SU-DHL-6 (cell line): ENCODE measurements at regions not wholly inside any gene's neighbourhood (a gene's known extent, or its start where the extent isn't known, plus 50 kb on each side); places are given as distances from the start of the nearest gene placed in this dataset.

Experiments used
- H2AFZ ChIP-seq: fragments of 200-600 bp; sonication (generic); 2 replicates; pipeline ENCODE4 v1.6.1; 2014; ENCODE audit warnings: low read depth, mild to moderate bottlenecking, moderate library complexity, mixed read lengths, antibody characterized with exemption, low read length; ENCODE audit not compliant: severe bottlenecking
- H3F3A ChIP-seq: fragments of 200-600 bp; shearing (Covaris generic); 2 replicates; pipeline ENCODE4 v1.6.0; 2016; ENCODE audit warnings: antibody characterized with exemption, mild to moderate bottlenecking; ENCODE audit not compliant: insufficient read depth
- H3K27ac ChIP-seq: fragments of 200-600 bp; sonication (generic); 2 replicates; pipeline ENCODE4 v1.5.1; 2016; ENCODE audit warnings: low read depth, mild to moderate bottlenecking, low read length, moderate library complexity, mixed read lengths
- H3K27me3 ChIP-seq: fragments of 200-600 bp; sonication (generic), shearing (Covaris generic); 2 replicates; pipeline ENCODE4 v1.6.0; 2014; ENCODE audit warnings: mild to moderate bottlenecking, low read length
- H3K36me3 ChIP-seq: fragments of 200-600 bp; sonication (generic); 2 replicates; pipeline ENCODE4 v1.6.1; 2014; ENCODE audit warnings: mild to moderate bottlenecking, low read length, mixed read lengths
- H3K4me2 ChIP-seq: fragments of 300-600, 200-600 bp; shearing (Covaris generic), sonication (generic); 2 replicates; pipeline ENCODE4 v1.6.0; 2014; ENCODE audit warnings: low read length, low read depth, mild to moderate bottlenecking; ENCODE audit not compliant: poor library complexity, severe bottlenecking
- H3K4me3 ChIP-seq: fragments of 200-600 bp; sonication (generic); 2 replicates; pipeline ENCODE4 v1.5.1; 2014; ENCODE audit warnings: antibody characterized with exemption, low read length, mild to moderate bottlenecking, mixed read lengths; ENCODE audit not compliant: insufficient read depth, poor library complexity, severe bottlenecking
- H3K79me2 ChIP-seq: fragments of 200-600 bp; sonication (generic); 2 replicates; pipeline ENCODE4 v1.6.1; 2014; ENCODE audit warnings: mild to moderate bottlenecking, low read length, moderate library complexity; ENCODE audit not compliant: insufficient read depth
- H3K9ac ChIP-seq: fragments of 200-600 bp; sonication (generic); 2 replicates; pipeline ENCODE4 v1.7.0; 2014; ENCODE audit warnings: mild to moderate bottlenecking, low read length
- H3K9me2 ChIP-seq: fragments of 200-600 bp; sonication (generic); replicated peaks from 2 replicates; pipeline ENCODE4 v1.6.1; 2014; ENCODE audit warnings: low read length; ENCODE audit not compliant: insufficient read depth
- H3K9me3 ChIP-seq: fragments of 200-600 bp; sonication (generic); 2 replicates; pipeline ENCODE4 v1.6.1; 2014; ENCODE audit warnings: low read length, mixed read lengths; ENCODE audit not compliant: insufficient read depth
- H4K20me1 ChIP-seq: fragments of 200-600 bp; sonication (generic); 2 replicates; pipeline ENCODE4 v1.6.1; 2014; ENCODE audit warnings: low read depth, mild to moderate bottlenecking, antibody characterized with exemption, low read length, moderate library complexity, mixed read lengths
- CTCF ChIP-seq: fragments of 200-600 bp; sonication (generic); IDR thresholded peaks from one replicate; pipeline ENCODE4 v1.5.1; 2017; ENCODE audit warnings: antibody characterized with exemption, mild to moderate bottlenecking, low read length, moderate library complexity; ENCODE audit not compliant: insufficient read depth, poor library complexity, severe bottlenecking
- EZH2phosphoT487 ChIP-seq: fragments of 200-600 bp; sonication (generic), shearing (Covaris generic); conservative IDR thresholded peaks from 2 replicates; pipeline ENCODE4 v1.6.1; 2018; ENCODE audit warnings: mild to moderate bottlenecking, antibody characterized with exemption, low read length, moderate library complexity, mixed read lengths

- Histone ChIP-seq H2AFZ (no peak overlapping the region), H3K9ac (no peak overlapping the region), H3K4me2 (no peak overlapping the region), H3K4me3 (no peak overlapping the region), H3K27ac (no peak overlapping the region), H3F3A (no peaks in the 10 kb centered on the region), H3K9me3 (no peaks in the 10 kb centered on the region), H3K79me2 (no peaks in the 10 kb centered on the region), H3K36me3 (no peaks in the 10 kb centered on the region), H3K27me3 (no peaks in the 10 kb centered on the region), H4K20me1 (no peaks in the 10 kb centered on the region), H3K9me2 (no peaks in the 10 kb centered on the region)
- TF ChIP-seq CTCF (no peak), EZH2phosphoT487 (no peak)
Measured at GRCh38 chr4:27916452-27917184, 1056.0 kb downstream of the STIM2 start.

GRCh38 chr4:27917381-27917780, 1056.7 kb downstream of the STIM2 start:
- H3F3A ChIP-seq = no peaks in the 10 kb centered on the region
- no peaks in the 10 kb centered on the region for H3K9me3 ChIP-seq
- no peaks in the 10 kb centered on the region for H4K20me1 ChIP-seq
- no peaks in the 10 kb centered on the region for H3K9me2 ChIP-seq
- no peaks in the 10 kb centered on the region for H3K79me2 ChIP-seq
- no peaks in the 10 kb centered on the region for H3K36me3 ChIP-seq
- H2AFZ ChIP-seq = no peak overlapping the region
- TF ChIP-seq CTCF (no peak), EZH2phosphoT487 (no peak)
- no peak overlapping the region for H3K9ac ChIP-seq
- H3K4me2 ChIP-seq = no peak overlapping the region
- H3K27ac ChIP-seq = no peak overlapping the region
- H3K27me3 ChIP-seq = no peaks in the 10 kb centered on the region
- H3K4me3 ChIP-seq = no peak overlapping the region

- H3K4me3 ChIP-seq = no peak overlapping the region
- H3K27me3 ChIP-seq = no peaks in the 10 kb centered on the region
- H3K9me2 ChIP-seq = no peaks in the 10 kb centered on the region
- no peak overlapping the region for H2AFZ ChIP-seq
- H3F3A ChIP-seq = no peaks in the 10 kb centered on the region
- H3K9me3 ChIP-seq = no peaks in the 10 kb centered on the region
- H3K36me3 ChIP-seq = no peaks in the 10 kb centered on the region
- no peak overlapping the region for H3K9ac ChIP-seq
- H3K79me2 ChIP-seq = no peaks in the 10 kb centered on the region
- no peak overlapping the region for H3K4me2 ChIP-seq
- no peaks in the 10 kb centered on the region for H4K20me1 ChIP-seq
- H3K27ac ChIP-seq = no peak overlapping the region
- no peak for TF ChIP-seq CTCF
- no peak for TF ChIP-seq EZH2phosphoT487
Measured at GRCh38 chr4:27921231-27921630, 1060.6 kb downstream of the STIM2 start.
